NCI-H82 treated with DMSO at 0.1 percent for 48 hours (cell line): ENCODE measurements at regions not wholly inside any gene's neighbourhood (a gene's known extent, or its start where the extent isn't known, plus 50 kb on each side); places are given as distances from the start of the nearest gene placed in this dataset.
A peak's percentile ranks its signal among the peaks of the same experiment; 100 is the strongest.

ENCODE experiments used
- DNase-seq: peaks from one replicate; lab custom pipeline; 2025; ENCODE audit not compliant: unreplicated experiment; lab: John Stamatoyannopoulos, UW

GRCh38 chr5:167001246-167001645 is 1290.2 kb upstream of the WWC1 start:
- DNase-seq: no peak

- no peak for DNase-seq
These were observed 1282.7 kb upstream of the WWC1 start for GRCh38 chr5:167008705-167009104.

- DNase-seq: no peak
These were observed 1280.2 kb upstream of the WWC1 start for GRCh38 chr5:167011196-167011595.

GRCh38 chr5:167012123-167013034 is 1279.1 kb upstream of the WWC1 start:
- no peak for DNase-seq

- peak; percentile 77 for DNase-seq
These were observed 1276.9 kb upstream of the WWC1 start for GRCh38 chr5:167014401-167015056.

- no peak for DNase-seq
These were observed 1271.0 kb upstream of the WWC1 start for GRCh38 chr5:167020418-167020817.

GRCh38 chr5:167029488-167029887 is 1262.0 kb upstream of the WWC1 start:
- DNase-seq: no peak

- no peak for DNase-seq
These were observed 1260.8 kb upstream of the WWC1 start for GRCh38 chr5:167030500-167031120.

- no peak for DNase-seq
These were observed 1254.9 kb upstream of the WWC1 start for GRCh38 chr5:167036585-167036984.

GRCh38 chr5:167049043-167049663 is 1242.3 kb upstream of the WWC1 start:
- DNase-seq: peak; percentile 23

GRCh38 chr5:167049771-167050567 is 1241.5 kb upstream of the WWC1 start:
- no peak for DNase-seq

- no peak for DNase-seq
These were observed 1240.7 kb upstream of the WWC1 start for GRCh38 chr5:167050568-167051401.

- DNase-seq: no peak
These were observed 1240.1 kb upstream of the WWC1 start for GRCh38 chr5:167051402-167051768.

- no peak for DNase-seq
These were observed 1238.7 kb upstream of the WWC1 start for GRCh38 chr5:167052791-167053190.

GRCh38 chr5:167057665-167058064 is 1233.8 kb upstream of the WWC1 start:
- DNase-seq: no peak

GRCh38 chr5:167061695-167062094 is 1229.8 kb upstream of the WWC1 start:
- no peak for DNase-seq

GRCh38 chr5:167063116-167063515 is 1228.3 kb upstream of the WWC1 start:
- no peak for DNase-seq

GRCh38 chr5:167063788-167064187 is 1227.7 kb upstream of the WWC1 start:
- DNase-seq: no peak

GRCh38 chr5:167064198-167064776 is 1227.2 kb upstream of the WWC1 start:
- DNase-seq: peak; percentile 82
